Astrocyte of the spinal cord (primary cell): ENCODE measurements at regions not wholly inside any gene's neighbourhood (a gene's known extent, or its start where the extent isn't known, plus 50 kb on each side); places are given as distances from the start of the nearest gene placed in this dataset.

Experiments used
- DNase-seq: peaks from one replicate; pipeline ENCODE4 v3.0.0; 2011; ENCODE audit warnings: low read depth, low spot score
- H3K4me3 ChIP-seq: 2 replicates; pipeline ENCODE4 v1.5.1; 2011; ENCODE audit warnings: low read depth, mild to moderate bottlenecking, low read length, moderate library complexity
- in situ Hi-C: cut with HindIII; loops from 2 replicates; pipeline ENCODE4 v1.10.0; 2017; ENCODE audit warnings: low sequenced_read_pairs
- TF ChIP-seq, protein P1 (sequence below): IDR thresholded peaks from 2 replicates; pipeline ENCODE4 v1.5.1; 2012; ENCODE audit warnings: low read depth, mild to moderate bottlenecking, low read length, inconsistent platforms

DNA sequence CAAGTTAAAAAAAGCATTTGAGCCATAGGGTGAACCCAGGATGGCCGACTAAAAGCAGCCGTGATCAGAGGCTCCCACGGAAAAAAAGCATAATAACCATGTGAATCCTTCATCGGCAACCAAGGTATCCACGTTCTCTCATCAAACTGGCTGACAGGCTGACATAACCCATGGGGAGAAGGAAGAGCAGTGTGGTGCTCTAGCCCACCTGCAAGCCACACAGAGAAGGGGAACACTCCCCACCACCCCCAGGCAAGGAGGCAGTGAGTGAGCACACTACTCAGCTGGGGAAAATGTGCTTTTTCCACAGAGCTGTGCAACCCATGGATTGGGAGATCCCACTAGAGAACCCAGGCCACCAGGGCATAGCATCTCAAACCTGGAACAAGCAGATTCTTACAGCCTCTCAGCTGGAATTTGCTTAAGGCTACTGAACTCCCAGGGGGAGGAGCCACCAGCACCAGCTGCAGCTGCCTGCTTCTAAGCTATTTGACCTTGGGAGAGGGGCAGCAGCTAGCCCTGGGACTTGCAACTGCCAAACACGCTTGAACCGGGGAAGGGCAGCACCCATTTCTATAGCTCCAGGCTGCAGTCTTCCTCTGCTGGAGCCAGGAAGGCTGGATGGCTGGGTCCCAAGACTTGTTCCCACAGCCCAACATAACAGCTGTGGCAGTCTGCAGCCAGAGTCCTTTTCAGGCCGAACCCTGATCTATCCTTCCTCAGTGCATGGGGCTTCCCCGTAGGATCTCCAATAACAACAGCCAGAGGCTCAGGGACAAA, 178.2 kb upstream of the NRG3 start:
- TF ChIP-seq, protein P1, sequence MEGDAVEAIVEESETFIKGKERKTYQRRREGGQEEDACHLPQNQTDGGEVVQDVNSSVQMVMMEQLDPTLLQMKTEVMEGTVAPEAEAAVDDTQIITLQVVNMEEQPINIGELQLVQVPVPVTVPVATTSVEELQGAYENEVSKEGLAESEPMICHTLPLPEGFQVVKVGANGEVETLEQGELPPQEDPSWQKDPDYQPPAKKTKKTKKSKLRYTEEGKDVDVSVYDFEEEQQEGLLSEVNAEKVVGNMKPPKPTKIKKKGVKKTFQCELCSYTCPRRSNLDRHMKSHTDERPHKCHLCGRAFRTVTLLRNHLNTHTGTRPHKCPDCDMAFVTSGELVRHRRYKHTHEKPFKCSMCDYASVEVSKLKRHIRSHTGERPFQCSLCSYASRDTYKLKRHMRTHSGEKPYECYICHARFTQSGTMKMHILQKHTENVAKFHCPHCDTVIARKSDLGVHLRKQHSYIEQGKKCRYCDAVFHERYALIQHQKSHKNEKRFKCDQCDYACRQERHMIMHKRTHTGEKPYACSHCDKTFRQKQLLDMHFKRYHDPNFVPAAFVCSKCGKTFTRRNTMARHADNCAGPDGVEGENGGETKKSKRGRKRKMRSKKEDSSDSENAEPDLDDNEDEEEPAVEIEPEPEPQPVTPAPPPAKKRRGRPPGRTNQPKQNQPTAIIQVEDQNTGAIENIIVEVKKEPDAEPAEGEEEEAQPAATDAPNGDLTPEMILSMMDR = no peak
- no peak overlapping the region for H3K4me3 ChIP-seq
- no peak for DNase-seq
- in situ Hi-C loops = no loop called here

DNA sequence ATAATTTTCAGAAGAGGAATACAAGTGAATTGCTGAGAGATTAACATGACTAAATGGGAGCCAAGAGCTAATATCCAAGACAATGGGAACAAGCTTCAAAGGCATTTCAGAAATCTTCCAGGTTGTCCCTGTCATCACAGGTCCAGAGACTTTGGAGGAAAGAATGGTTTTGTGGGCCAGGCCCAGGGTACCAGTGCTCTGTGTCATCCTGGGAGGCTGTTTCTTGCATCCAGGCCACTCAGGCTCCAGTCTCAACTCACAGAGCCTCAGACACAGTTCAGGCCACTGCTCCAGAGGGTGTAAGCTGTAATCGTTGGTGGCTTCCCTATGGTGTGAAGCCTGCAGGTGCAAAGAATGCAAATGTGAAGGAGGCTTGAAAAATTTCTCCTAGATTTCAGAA, 170.4 kb upstream of the NRG3 start:
- no peak overlapping the region for H3K4me3 ChIP-seq
- in situ Hi-C loops = no loop called here
- TF ChIP-seq, protein P1 = no peak
- no peak for DNase-seq

DNA sequence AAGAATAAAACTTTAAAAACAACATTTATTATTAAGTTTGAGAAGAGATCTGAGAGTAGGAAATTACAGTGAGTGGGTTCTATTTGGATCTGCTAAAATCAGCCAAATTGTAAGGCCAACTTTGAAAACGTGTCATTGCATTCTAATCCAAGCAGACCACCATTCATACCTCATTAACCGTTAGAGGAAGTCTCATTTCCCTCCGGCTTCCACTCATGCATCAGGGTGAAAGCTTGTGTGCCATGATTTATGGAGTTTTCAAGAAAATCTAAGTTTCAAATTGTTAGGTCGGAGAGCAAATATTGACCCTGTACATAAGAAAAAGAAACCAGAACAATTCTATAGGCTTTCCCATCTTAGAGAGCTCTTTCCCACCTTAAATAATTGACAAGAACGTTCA, 166.6 kb upstream of the NRG3 start:
- no peak for DNase-seq
- in situ Hi-C loops = no loop called here
- TF ChIP-seq, protein P1 = no peak
- no peak overlapping the region for H3K4me3 ChIP-seq

DNA sequence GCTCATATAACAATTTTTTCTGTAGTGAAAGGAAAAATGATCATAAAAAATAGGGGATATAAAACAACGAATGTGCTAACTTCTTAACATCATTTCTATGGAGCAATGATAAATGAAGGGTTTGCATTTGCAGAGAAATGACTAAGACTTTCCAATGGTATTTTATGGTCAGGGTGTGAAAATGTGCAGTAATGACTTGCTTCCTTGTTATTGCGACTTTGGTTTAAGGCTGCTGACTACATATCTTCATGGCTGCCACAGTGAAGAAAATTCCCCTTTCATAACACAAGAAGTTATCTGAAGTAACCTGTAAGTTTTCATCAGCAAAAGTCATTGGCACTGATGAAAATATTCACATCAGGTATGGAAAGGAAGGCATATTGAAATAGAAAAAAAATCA, 166.1 kb upstream of the NRG3 start:
- no peak overlapping the region for H3K4me3 ChIP-seq
- TF ChIP-seq, protein P1 = no peak
- no peak for DNase-seq
- in situ Hi-C loops = no loop called here

DNA sequence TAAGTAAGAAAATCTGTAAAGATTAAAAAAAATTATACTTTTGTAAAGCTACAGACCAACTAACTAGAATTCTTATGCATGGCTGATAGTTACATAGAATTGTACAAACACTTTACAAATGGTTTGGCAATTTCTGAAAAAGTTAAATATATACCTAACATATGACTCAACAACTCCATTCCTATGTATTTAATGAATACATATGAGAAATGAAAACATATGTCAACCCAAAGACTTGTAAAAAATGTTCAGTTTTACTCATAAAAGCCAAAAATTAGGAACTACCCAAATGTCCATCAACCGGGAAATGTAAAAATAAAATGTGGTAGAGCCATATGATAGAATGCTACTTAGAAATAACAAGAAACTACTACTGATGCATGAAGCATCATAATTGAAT, 152.6 kb upstream of the NRG3 start:
- in situ Hi-C loops = no loop called here

DNA sequence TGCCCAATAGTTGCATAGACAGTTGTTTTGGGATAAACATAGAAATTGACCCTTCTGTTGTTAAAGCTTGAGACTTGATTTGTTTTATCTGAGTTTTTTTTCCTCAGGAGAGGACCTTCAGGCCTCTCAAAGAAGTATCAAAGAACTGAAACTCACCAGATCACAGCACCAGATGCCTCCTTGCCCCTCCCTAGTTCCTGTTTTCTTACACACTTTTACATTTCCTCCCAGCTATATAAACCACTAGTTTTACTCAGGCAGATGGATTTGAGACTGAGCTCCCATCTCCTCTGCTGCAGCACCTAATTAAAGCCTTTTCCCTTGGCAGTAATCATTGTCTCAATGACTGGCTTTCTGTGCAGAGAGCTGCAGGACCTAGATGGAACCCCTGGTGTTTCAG, 150.6 kb upstream of the NRG3 start:
- in situ Hi-C loops = no loop called here
- TF ChIP-seq, protein P1 = no peak
- no peak overlapping the region for H3K4me3 ChIP-seq
- DNase-seq = no peak

More for the DNA sequence above, 152.6 kb upstream of the NRG3 start:
- H3K4me3 ChIP-seq = no peak overlapping the region
- TF ChIP-seq, protein P1 = no peak
- DNase-seq = no peak
